ENCODE measurements at regions not wholly inside any gene's neighbourhood (a gene's known extent, or its start where the extent isn't known, plus 50 kb on each side); places are given as distances from the start of the nearest gene placed in this dataset.

- TF ChIP-seq CTCF (IDR thresholded peaks at IDR 0.05) (no peak), POLR2A (IDR thresholded peaks at IDR 0.05) (no peak), EP300 (IDR thresholded peaks at IDR 0.05) (no peak)
These were observed 326.2 kb upstream of the PLXNA2 start for GRCh38 chr1:208570362-208570761.
